HG02759 (cell line): ENCODE measurements at regions not wholly inside any gene's neighbourhood (a gene's known extent, or its start where the extent isn't known, plus 50 kb on each side); places are given as distances from the start of the nearest gene placed in this dataset.

Experiments used
- ATAC-seq: cut with Tn5 transposase; IDR thresholded peaks from one replicate; pipeline ENCODE4 v1.9.1; 2021; ENCODE audit warnings: mild to moderate bottlenecking, moderate library complexity; ENCODE audit not compliant: unreplicated experiment

DNA sequence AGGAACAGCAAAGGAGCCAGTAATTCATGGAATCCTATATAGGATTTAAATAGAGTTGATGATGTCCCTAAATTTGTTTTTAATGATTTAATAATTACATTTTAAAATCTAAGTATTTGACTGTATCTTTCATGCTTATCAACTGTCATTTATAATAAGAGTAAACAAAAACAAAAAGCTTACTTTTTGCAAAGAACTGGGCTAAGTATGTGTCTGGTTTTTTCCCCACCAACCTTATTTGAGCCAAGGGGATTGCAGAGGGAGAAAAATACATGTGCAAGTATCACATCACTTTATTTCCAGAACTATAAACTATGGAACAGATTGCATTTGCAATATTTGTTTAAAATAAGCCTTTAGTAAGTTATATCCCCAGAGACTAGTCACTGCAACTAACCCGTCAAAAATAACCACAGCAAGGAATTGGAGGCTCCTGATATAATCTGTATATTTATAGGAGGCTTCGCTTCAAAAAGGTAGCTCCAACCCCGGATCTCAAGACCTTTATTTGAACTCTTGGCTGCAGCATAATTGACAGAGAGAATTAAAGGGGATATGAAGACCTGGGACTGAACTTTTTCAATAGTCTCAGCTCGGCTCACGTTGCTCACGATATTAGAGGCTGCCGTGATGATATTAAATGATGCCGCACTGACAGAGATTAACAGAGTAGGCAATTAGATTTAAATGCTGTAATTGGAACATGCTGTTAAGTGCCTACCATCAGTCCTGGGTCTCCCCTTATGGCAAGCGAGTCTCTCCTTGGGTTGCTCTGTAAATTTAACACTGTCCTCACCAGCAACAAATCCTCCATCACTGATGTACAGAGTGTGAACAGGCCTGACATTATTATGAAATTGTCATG is 329.1 kb upstream of the NFIA start:
- no peak for ATAC-seq

DNA sequence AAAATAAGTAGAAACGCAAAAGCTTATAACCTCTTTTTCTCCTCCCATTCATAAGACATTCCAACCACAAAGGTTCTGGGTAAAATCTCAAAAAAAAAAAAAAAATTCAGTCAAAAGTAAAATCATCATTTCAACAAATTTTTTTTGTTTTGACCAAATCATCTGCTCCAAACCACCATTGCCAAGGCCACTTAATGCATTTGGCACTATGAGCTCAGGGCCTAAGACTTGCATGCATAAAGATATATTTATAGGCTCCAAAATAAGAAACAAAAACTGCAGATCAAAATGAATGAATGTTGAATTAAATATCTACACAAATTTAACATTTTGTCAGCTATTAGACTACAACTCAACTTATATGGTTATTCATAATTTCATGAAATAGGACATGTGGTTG is 331.1 kb upstream of the NFIA start:
- no peak for ATAC-seq

DNA sequence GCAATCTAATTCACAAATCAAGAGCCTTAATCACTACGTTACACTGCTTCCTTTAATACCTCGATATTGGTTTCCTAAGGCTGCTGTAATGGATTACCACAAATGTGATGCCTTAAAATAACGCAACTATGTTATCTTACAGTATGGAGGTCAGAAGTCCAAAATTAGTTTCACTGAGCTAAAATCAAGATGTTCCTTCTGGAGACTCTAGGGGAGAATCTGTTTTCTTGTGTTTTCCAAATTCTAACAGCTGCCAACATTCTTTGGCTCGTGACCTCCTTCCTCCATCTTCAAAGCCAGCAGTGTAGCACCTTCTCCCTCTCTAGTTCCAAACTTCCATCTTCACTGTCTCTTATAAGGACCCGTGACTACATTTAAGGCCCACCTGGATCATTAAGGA is 335.0 kb upstream of the NFIA start:
- ATAC-seq = no peak

DNA sequence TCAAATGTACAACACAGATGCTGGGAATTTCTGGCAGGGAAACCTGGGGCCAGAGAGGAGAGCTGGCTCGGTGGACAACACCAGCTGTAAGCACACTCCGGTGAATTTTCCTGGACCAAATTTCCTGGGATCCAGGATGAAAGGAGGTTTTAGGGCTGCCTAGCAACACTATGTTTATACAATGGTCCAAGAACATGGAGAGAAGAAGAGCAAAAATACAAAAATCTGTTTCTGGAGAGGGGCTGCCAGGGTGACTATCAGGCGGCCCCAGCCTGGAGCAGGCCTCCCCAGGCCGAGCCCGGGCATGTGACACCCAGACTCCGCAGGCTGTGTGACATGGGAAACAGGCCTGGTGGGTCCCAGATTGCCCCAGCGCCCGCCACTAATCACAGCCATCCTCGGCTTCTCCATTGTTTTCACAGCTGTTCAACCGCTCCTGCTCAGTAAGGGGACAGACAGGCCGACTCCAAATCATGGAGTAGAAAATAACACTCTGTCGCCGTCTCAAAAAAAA is 336.0 kb upstream of the NFIA start:
- no peak for ATAC-seq

DNA sequence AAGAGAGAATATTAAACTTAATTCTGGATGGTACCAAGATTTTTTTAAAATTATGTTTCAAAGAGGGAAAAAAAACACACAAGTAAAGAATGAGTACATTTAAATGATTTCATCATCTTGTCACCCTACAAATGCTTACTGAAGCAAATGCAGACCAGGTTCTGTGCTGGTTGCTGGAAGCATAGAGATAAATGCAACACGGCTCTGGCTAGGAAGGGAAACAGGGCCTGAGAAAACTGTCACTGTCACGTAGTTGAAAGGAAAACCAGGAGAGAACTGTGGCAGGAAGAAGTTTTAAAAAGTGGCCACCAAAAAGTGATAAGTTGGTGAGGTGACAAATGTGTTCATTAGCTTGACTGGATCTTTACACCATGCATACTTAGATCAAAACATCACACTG is 336.9 kb upstream of the NFIA start:
- no peak for ATAC-seq

DNA sequence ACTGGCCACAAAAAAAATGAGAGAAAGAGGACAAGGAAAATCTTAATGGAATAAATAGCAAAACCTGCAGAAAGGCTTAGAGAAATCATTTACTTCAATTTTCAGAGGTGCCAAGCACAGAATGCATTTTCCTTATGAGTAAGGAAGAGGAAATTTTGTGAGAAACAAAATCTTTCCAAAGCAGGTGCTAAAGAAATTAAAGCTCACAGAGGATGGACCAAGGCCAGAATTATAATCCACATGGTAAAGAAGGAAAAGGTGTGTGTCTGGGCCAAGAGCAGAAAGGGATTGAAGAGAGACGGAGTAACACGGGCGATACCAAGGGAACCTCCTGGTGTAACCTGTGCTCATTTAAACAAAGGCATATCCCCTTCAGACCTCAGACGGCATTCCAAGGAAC is 340.0 kb upstream of the NFIA start:
- ATAC-seq = no peak

DNA sequence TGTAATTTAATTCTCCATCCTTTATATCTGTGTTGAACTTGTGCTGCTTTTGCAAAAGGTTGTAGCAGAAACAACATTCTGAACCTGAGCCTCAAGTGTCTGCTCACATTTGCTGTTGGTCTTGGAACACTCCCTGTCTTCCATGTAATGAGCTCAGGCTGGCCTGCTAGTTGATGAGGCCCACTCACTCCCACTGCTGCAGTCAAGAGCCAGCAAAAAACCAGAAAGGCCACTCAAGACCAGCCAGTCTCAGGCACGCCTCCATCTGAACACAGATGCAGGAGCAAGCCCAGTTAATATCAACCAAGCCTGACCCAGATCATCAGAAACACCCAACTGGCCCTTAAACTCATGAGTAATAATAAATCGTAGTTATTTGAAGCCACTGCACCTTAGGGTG is 342.2 kb upstream of the NFIA start:
- no peak for ATAC-seq

DNA sequence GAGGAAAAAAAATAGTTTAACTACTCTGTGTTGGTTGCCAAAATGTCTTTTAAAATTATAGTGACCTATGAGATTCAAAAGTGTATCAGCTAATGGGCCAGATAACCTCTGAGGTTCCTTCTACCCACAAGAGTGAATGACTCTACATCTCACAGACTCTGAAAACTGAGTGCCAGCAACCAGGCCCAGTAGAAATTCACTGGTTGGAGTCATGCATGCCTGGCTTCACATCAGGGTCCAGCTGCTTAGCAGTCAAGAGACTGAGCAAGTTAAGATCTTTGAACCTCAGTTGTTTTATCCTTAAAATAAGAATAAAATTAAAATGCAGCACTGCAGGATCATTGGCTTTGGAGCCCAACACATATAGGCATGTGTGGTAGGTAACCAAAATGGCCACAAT is 342.6 kb upstream of the NFIA start:
- ATAC-seq = no peak

DNA sequence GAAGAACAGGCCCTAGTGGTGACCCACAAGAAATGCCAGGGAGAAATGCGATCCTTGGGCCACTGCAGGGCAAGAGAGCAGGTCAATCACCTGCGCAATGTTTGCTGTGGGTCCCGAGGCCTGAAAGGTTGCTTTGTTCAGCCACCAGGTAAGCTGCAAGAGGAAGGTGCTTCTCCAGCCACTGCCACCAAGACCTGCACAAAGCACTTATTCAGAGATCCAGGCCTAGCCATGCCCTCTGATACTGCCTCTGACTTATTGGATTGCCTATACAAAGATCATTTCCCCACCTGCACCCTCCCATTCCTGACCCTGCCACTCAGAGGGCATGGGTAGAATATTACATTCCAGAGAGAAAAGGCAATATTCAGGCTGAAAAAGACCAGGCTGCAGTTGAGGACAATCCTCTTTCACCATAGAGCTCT is 349.4 kb upstream of the NFIA start:
- no peak for ATAC-seq

DNA sequence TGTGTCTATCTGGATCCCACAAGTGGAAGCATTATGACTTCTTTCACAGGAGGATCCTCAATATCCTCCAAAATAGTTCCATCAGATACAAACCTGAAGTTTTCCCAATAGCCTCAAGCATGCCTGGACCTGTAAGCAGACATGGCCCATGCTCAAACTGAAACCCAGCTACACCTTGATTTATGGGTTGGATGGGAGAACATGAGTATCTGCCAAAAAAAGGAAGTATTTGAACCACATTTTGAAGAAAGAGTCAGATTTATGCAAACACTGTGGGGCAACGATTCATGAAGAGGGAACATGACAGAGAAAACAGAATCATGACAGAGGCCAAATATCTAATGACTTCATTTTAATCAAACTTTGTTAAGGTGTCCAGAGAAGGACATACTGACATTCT is 351.0 kb upstream of the NFIA start:
- ATAC-seq = no peak

DNA sequence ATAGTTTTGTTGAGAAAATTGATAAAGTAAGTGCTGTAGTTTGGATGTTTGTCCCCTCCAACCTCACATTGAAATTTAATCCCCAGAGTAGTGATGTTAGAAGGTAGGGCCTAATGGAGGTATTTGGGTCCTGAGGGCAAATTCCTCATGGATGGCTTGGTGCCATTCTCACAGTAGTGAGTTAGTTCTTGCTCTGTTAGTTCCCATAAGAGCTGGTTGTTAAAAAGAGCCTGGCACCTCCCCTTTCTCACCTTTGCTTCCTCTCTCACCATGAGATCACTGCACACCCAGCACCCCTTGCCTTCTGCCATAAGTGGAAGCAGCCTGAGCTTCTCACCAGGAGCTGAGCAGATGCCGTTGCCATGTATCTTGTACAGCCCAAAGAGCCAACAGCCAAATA is 354.8 kb upstream of the NFIA start:
- ATAC-seq = no peak

DNA sequence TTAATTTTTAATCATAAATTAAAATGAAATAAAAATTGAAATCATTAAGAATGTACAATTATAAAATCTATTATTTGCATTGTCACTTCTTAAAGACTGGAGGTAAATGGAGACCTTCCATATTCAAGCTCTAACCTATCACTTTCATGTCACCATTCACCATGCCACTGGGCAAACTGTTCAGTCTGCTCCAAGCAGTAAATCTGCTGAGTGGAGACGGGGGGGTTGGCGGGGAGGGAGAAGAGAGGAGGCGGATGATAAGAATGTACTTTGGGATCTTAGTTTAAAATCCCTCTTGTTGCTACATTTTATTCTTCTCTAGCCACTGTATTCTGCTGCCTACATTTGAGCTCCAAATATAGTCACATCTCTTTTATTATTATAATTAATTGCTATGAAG is 365.9 kb upstream of the NFIA start:
- ATAC-seq = no peak

DNA sequence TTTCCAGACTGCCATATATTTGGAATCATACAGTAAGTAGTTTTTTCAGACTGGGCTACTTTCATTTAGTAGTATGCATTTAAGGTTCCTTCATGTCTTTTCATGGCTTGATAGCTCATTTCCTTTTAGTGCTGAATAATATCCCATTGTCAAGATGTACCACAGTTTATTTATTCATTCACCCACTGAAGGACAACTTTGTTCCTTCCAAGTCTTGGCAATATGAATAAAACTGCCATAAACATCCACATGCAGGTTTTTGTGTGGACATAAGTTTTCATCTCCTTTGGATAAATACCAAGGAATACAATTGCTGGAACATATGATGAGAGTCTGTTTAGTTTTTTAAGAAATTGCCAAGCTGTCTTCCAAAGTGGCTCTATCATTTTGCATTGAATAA is 366.4 kb upstream of the NFIA start:
- no peak for ATAC-seq

DNA sequence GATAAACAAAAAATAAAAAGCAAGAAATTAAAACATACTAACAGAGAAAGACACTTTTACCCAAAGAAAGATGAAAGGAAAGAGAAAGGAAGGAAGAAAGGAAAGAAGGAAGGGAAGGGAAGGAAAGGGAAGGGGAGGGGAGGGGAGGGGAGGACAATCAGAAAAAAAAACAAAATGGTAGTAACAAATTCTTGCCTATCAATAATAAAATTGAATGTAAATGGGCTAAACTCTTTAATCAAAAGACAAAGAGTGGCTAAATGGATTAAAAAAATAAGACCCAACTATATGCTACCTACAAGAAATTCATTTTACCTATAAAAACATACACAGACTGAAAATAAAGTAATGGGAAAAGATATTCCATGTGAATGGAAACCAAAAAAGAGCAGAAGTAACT is 372.9 kb upstream of the NFIA start:
- ATAC-seq = no peak

DNA sequence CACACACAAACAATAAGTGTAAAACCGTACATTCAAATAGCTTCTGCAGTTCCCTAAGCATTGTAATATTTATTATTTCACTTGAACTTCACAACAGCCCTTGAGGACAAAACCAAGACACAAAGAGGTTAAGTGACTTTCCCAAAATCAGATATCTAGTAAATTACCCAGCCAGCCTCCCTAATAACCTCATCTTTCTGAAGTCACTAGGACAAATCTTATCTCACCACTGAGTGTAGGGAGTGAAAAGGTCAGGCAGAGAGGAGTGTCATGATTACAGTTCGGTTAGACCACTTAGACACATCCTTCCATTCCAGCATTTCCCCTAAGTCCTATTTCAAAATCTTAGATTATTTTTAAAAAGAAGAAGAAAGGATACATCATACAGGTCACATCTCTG is 377.3 kb upstream of the NFIA start:
- ATAC-seq = no peak

DNA sequence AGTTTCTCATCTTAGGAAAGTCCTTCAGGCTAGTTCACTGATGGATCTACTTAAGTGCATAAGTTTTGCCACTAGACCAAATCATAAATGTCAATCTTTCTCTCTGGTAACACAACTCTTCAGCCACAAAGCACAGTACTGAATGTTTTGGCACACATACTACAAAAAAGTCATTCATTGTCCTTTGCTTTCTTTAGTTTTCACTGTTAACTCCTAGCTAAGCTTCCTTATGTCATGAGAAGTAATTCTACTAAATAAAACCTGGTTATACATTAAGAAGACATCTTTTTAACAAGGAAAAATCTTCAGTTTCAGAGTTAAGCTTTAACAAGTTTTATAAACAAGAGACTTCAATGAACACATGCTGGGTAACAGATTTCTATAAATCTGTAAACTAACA is 379.2 kb upstream of the NFIA start:
- no peak for ATAC-seq

DNA sequence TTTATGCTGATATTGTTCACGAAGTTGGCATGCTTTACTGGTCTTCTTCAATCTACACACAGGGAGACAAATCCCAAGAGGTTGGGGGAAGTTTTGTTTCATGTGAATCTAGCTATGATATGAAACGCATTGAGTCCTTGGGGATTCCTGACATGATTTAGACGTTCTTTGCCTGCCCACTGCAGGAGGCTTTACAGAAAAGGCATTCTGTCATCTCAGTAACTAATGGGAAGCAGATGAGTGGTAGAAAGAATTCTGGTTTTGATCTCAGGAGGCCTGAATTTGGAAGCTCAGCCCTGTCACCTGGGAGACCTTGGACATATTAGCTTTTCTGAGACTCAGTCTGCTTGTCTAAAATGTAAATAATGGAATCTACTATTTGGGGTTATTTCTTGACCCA is 383.0 kb upstream of the NFIA start:
- no peak for ATAC-seq

DNA sequence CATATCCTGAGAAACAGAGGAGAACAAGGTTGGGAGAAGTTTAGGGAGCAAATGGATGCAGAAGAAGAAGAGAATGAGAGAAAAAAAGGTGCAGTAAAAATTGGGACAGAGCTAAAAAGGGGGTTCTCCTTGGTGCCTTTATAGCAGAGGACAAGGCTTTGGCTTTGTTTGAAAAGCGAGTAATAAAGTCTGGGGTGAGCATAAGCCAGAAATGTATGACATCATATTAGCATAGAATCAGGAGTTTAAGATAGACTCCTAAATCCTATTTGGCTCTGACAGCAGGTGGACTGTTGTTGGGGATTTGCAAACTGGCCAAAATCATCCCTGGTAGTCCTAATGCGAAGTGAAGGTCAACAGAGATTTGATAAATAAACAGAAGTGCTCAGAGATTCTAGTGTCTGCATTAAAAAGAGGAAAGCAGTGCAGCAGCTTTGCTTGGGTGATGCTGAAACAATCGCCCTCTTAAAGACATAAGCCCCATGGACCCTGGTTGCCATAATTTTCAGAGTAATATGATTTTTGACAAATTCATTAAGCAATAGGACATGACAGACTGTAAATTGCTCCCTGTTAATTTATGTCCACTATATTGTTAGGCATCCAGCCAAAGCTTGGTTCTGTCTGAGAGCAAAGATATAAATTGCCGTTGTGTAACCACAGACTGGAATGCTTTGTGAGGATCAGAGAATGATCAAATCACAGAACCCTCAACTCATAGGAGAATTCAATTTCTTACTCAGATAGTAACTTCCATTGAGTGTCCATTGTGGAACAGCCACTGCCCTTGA is 385.0 kb upstream of the NFIA start:
- no peak for ATAC-seq

DNA sequence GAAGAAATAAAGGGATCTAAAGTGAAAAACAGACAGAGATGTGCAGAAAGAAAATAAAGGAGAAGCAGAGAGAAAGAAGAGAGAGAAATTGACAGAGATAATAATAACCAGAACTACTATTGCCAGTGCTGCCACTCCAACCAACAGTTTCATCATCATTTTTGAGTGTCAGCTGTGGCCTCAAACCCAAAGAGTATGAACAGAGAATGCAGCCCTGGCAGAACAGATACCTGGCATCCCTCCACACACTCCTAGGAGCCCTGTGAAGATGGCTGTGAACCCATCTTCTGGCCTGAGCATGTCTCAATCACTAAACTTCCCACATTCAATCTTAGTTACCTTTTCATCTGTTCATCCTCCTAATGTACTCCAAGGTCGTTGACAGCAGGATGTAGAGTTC is 385.8 kb upstream of the NFIA start:
- ATAC-seq = no peak

DNA sequence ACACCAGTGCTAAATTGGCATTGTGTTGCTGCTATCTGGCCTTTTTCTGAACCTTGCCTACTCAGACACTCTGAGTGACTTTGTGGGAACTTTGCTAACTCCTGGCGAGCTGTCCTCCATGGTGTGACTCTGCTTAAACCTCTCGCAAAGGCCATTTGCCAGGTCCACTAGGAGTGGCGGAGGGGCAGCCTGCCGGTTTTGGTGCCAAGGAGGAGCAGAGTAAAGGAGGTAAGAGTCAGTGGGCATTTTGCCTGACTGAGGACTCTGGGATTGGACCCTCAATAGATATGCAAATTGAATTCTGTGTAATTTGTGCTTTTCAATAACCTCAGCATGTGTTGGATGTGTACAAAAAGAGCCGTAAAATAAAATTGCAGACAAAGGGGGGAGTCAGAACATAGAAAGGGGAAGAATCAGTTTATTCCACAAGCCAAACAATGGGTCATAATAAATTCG is 386.6 kb upstream of the NFIA start:
- no peak for ATAC-seq

DNA sequence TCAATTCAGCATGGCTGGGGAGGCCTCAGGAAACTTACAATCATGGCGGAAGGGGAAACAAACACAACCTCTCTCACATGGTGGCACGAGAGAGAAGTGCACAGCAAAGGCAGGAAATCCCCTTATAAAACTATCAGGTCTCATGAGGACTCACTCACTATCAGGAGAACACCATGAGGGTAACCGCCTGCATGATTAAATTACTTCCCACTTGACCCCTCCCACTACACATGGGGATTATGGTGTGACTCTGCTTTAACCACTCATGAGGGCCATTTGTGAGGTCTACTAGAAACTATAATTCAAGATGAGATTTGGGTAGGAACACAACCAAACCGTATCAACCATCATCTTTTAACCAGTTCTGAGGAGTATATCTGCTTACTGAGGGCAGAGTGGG is 387.4 kb upstream of the NFIA start:
- no peak for ATAC-seq

DNA sequence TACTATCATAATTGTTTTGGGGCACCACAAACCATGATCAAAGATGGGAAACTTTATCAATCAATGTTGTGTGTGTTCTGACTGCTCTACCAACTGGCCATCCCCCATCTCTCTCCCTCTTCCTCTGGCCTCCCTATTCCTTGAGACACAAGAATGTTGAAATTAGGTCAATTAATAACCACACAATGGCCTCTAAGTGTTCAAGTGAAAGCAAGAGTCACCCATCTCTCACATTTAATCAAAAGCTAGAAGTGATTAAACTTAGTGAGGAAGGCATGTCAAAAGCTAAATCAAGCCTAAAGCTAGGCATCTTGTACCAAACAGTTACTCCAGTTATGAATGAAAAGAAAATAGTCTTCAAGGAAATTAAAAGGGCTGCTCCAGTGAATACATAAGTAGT is 390.3 kb upstream of the NFIA start:
- no peak for ATAC-seq
